ENCODE measurements at regions not wholly inside any gene's neighbourhood (a gene's known extent, or its start where the extent isn't known, plus 50 kb on each side); places are given as distances from the start of the nearest gene placed in this dataset.

GRCh38 chr16:77594799-77595596, 127.3 kb upstream of the NUDT7 start:
- Histone ChIP-seq H3K4me2 (ENCODE audit: low read depth, low read length) (no peak overlapping the region), H3K9ac (ENCODE audit: insufficient read depth, low read depth, low read length) (no peak overlapping the region), H3K4me1 (ENCODE audit: insufficient read depth, low read length) (peaks cover 5% of the 10 kb centered on the region; the same call in 1 of the 2 replicates), H2AFZ (ENCODE audit: low read length) (no peak overlapping the region), H3K4me3 (replicated peaks in 1 of 3; ENCODE audit: insufficient read depth in 1 of 3, low read depth in 2 of 3, low read length in 3 of 3) (no peak overlapping the region), H3K27ac (ENCODE audit: extremely low read length, insufficient read depth, low read length) (no peak overlapping the region), H4K20me1 (ENCODE audit: insufficient read depth, low read length) (no peaks in the 10 kb centered on the region), H3K36me3 (replicated peaks in 1 of 2; ENCODE audit: control insufficient read depth in 1 of 2, insufficient read depth in 2 of 2, low read length in 2 of 2) (no peaks in the 10 kb centered on the region), H3K9me3 (ENCODE audit: low read length) (no peaks in the 10 kb centered on the region), H3K27me3 (ENCODE audit: control insufficient read depth in 1 of 2, insufficient read depth in 2 of 2, low read length in 2 of 2) (no peaks in the 10 kb centered on the region), H3K79me2 (ENCODE audit: insufficient read depth, low read length) (no peaks in the 10 kb centered on the region)
- in situ Hi-C loops (cut with HindIII; ENCODE audit: extremely low pct_ligation_motif_present, low pct_unique_long_range_greater_than_20kb): no loop called here
- CTCF ChIA-PET (ENCODE audit: low intra/inter-chr PET ratio, low total read pairs): no interaction called here
- no TSS peak for BruUV-seq (replicated peaks)
- 26% methylated on average over 9 of the region's 9 CpGs for WGBS (ENCODE audit: low lambda C conversion rate)
- ATAC-seq: no peak
- POLR2A ChIA-PET: no interaction called here
- TF ChIP-seq ZNF788 (CRISPR knock-in tag; IDR thresholded peaks at IDR 0.05; ENCODE audit: borderline replicate concordance) (no peak), IKZF1 (IDR thresholded peaks at IDR 0.05) (no peak), ZNF792 (CRISPR knock-in tag; IDR thresholded peaks at IDR 0.05) (no peak), NFATC3 (CRISPR knock-in tag; IDR thresholded peaks at IDR 0.05) (no peak), ZNF75D (CRISPR knock-in tag; IDR thresholded peaks at IDR 0.05; ENCODE audit: borderline replicate concordance) (no peak), RELA (CRISPR knock-in tag; IDR thresholded peaks at IDR 0.05) (no peak), ADNP (CRISPR knock-in tag; IDR thresholded peaks at IDR 0.05) (no peak), MYNN (CRISPR knock-in tag; IDR thresholded peaks at IDR 0.05; ENCODE audit: low read depth) (no peak)
- TF ChIP-seq, protein P1, sequence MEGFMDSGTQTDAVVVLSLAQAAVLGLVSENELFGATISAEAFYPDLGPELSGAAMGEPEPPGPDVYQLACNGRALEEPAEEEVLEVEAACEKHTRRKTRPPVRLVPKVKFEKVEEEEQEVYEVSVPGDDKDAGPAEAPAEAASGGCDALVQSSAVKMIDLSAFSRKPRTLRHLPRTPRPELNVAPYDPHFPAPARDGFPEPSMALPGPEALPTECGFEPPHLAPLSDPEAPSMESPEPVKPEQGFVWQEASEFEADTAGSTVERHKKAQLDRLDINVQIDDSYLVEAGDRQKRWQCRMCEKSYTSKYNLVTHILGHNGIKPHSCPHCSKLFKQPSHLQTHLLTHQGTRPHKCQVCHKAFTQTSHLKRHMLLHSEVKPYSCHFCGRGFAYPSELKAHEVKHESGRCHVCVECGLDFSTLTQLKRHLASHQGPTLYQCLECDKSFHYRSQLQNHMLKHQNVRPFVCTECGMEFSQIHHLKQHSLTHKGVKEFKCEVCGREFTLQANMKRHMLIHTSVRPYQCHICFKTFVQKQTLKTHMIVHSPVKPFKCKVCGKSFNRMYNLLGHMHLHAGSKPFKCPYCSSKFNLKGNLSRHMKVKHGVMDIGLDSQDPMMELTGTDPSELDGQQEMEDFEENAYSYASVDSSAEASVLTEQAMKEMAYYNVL (CRISPR knock-in tag; IDR thresholded peaks at IDR 0.05; ENCODE audit: borderline replicate concordance): no peak
- intact Hi-C loops (cut with micrococcal nuclease; ENCODE audit: unreplicated experiment): no loop called here
- FAIRE-seq: no peak
- no peak for DNase-seq (ENCODE audit: low spot score)

Data from HepG2 (cell line).